Right renal cortex interstitium (tissue), 3 donors: ENCODE measurements at regions not wholly inside any gene's neighbourhood (a gene's known extent, or its start where the extent isn't known, plus 50 kb on each side); places are given as distances from the start of the nearest gene placed in this dataset.

Source experiments
- DNase-seq, 3 donors: peaks; one replicate each; pipeline ENCODE4 v3.0.0-alpha.2; 2013; ENCODE audit warnings: low read depth in 3 of 3, low spot score in 2 of 3

GRCh38 chr1:229208481-229208880 is 62.4 kb upstream of the RAB4A start:
- no peak for DNase-seq

GRCh38 chr1:229209386-229209785 is 61.5 kb upstream of the RAB4A start:
- no peak for DNase-seq

- no peak for DNase-seq
Measured at GRCh38 chr1:229209816-229210215, 61.1 kb upstream of the RAB4A start.

DNA sequence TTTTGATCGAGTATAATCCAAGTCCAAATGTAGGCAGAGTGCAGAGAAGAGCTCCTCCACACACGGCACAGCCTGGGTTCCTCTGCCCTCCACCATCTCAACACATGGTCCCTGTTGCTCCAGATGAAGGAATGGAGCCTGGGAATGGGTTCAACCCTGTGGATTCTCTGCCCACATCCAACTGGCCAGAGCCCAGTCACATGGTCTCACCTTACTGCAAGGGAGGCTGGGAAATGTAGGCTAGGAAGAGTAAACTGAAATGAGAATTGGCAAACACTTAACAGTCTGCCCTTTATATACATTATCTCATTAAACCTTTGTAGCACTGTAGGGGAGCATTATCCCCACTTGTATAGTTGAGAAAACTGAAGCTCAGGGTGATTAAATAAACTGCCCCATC is 60.1 kb upstream of the RAB4A start:
- DNase-seq = no peak

- DNase-seq = no peak
Measured at GRCh38 chr1:229213797-229214196, 57.1 kb upstream of the RAB4A start.

DNA sequence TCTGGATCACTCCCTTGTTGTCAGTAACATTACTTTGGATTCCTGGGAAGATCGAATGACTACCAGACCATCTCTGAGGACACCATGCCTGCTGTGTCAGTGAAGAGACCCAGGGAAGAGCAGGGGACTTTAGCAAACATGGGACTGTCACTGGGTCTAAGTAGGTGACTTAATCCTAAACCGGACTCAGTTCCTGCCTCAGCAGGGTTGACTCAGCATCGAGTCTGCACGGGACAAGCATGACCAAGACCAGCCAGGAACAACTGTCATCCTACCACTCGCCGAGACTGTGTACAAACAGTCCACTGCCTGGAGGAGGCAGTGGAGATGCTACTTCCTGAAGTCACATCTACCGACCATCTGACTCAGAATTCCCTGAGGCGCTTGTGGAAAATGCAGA is 53.2 kb upstream of the RAB4A start:
- DNase-seq = no peak

- DNase-seq = no peak
Measured at GRCh38 chr1:229218612-229219025, 52.3 kb upstream of the RAB4A start.

DNA sequence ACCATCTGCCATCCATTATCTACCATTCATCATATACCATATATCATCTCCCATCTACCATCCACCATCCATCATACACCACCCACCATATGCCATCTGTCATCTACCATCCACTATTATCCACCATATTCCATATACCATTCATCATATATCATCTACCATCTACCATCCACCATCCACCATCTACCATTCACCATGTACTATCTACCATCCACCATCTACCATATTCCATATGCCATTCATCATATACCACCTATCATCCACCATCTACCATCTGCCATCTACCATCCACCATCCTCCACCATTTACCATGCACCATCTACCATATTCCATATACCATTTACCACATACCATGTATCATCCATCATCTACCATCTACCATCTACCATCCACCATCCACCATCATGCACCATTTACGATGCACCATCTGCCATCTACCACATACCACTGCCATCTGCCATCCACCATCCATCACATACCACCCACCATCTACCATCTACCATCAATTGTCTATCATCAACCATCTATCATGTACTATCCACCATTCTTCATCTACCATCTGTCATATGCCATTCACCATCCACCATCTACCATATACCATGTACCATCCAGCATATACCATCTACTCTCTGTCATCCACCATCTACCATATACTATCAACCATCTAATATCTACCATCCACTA is 50.6 kb upstream of the RAB4A start:
- DNase-seq = no peak

- DNase-seq = peak in 1 of 3 donors; percentile 59
Measured at GRCh38 chr1:229221106-229222019, 49.5 kb upstream of the RAB4A start.
